ENCODE measurements at regions not wholly inside any gene's neighbourhood (a gene's known extent, or its start where the extent isn't known, plus 50 kb on each side); places are given as distances from the start of the nearest gene placed in this dataset.

GRCh38 chr3:99425930-99426329 is 212.5 kb upstream of the COL8A1 start:
- FAIRE-seq (no peak), DNase-seq (ENCODE audit: insufficient read length) (no peak)
- no peak for TF ChIP-seq TAF1 (IDR thresholded peaks at IDR 0.05; ENCODE audit: borderline replicate concordance, low read depth, low read length)
- no peak for TF ChIP-seq POLR2A (IDR thresholded peaks at IDR 0.05; ENCODE audit: low read depth, low read length)
- no peak for TF ChIP-seq POLR2AphosphoS5 (IDR thresholded peaks at IDR 0.05; ENCODE audit: low read depth, low read length)

- TF ChIP-seq TAF1 (IDR thresholded peaks at IDR 0.05; ENCODE audit: borderline replicate concordance, low read depth, low read length) (no peak), POLR2A (IDR thresholded peaks at IDR 0.05; ENCODE audit: low read depth, low read length) (no peak), POLR2AphosphoS5 (IDR thresholded peaks at IDR 0.05; ENCODE audit: low read depth, low read length) (no peak)
- no peak for DNase-seq (ENCODE audit: insufficient read length)
- no peak for FAIRE-seq
Measured at GRCh38 chr3:99419116-99419515, 219.3 kb upstream of the COL8A1 start.

DNA sequence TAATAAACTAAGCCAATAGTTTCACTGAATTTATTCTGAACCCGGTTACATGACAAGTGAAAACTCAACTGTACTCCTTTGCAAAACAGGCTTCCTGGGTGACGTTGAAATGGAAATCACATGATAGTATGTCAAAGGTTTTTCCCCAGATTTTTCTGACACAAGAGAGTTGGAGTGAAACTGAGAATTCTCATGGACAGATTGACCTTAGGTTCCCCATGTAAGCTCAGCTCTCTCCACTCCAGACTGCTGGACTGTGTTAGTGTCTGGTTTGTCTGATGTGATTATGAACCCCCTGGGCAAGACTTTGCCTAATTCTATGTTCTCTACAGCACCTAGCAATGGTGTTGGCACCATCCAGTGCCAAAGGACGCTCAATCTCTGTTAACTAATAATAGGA is 219.7 kb upstream of the COL8A1 start:
- DNase-seq (ENCODE audit: insufficient read length) (no peak), FAIRE-seq (no peak)
- no peak; the same call in 1 of the 2 replicates for TF ChIP-seq TAF1 (IDR thresholded peaks at IDR 0.05; ENCODE audit: borderline replicate concordance, low read depth, low read length)
- TF ChIP-seq POLR2A (IDR thresholded peaks at IDR 0.05; ENCODE audit: low read depth, low read length), result no peak; the same call in 1 of the 2 replicates
- 0 out of 2 replicates have a peak, but pooled peaks have one; percentile 42 for TF ChIP-seq POLR2AphosphoS5 (IDR thresholded peaks at IDR 0.05; ENCODE audit: low read depth, low read length)

GRCh38 chr3:99418209-99418635 is 220.2 kb upstream of the COL8A1 start:
- no peak; the same call in 1 of the 2 replicates for TF ChIP-seq POLR2AphosphoS5 (IDR thresholded peaks at IDR 0.05; ENCODE audit: low read depth, low read length)
- TF ChIP-seq TAF1 (IDR thresholded peaks at IDR 0.05; ENCODE audit: borderline replicate concordance, low read depth, low read length), result no peak
- TF ChIP-seq POLR2A (IDR thresholded peaks at IDR 0.05; ENCODE audit: low read depth, low read length), result no peak
- FAIRE-seq (no peak), DNase-seq (ENCODE audit: insufficient read length) (peak; percentile 8)

DNA sequence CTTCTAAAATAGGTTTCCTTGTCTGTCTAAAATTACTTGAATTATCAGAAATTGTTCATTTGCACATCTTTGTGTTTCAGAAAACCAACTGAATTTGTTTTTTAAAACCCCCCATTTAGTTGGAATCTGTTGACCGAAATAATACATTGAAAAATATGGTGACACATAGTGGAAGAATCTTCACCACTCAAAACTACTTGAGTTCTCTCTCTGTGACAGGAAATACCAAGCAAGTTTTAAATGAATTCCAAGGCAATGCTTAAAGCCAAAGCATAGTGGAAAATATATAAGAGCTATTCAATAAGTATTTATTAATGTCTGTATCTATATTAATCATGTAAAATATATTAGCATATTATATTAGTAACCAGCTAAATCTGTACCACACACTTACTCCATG is 224.9 kb upstream of the COL8A1 start:
- FAIRE-seq (no peak), DNase-seq (ENCODE audit: insufficient read length) (no peak)
- no peak for TF ChIP-seq TAF1 (IDR thresholded peaks at IDR 0.05; ENCODE audit: borderline replicate concordance, low read depth, low read length)
- TF ChIP-seq POLR2AphosphoS5 (IDR thresholded peaks at IDR 0.05; ENCODE audit: low read depth, low read length), result no peak
- no peak for TF ChIP-seq POLR2A (IDR thresholded peaks at IDR 0.05; ENCODE audit: low read depth, low read length)

DNA sequence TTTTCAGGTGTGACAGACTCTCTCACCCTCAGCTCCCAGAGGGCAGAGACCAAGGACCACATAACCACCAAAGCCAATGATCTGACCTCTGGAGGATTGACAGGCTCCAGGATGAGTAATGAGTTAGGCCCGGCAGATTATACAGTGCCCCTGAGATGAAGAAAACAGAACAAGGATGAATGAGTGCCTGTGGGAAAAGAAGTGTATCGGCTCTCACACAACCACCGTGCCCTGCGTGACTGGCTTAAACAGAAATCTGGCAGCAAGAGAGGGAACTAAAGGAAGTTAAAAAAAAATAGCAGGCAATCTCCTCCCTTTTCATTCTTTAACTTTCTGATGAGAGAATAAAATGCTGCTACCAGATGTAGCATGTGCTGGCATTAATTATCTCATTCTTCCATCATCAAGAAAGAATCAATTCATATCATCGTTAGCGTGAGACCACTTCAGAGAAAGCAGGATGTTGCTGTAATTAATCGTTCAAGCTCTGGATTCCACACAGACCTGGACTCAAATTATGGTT is 227.5 kb upstream of the COL8A1 start:
- TF ChIP-seq POLR2A (IDR thresholded peaks at IDR 0.05; ENCODE audit: low read depth, low read length) (no peak), TAF1 (IDR thresholded peaks at IDR 0.05; ENCODE audit: borderline replicate concordance, low read depth, low read length) (no peak), POLR2AphosphoS5 (IDR thresholded peaks at IDR 0.05; ENCODE audit: low read depth, low read length) (no peak)
- DNase-seq (ENCODE audit: insufficient read length) (no peak), FAIRE-seq (no peak)

- TF ChIP-seq TAF1 (IDR thresholded peaks at IDR 0.05; ENCODE audit: borderline replicate concordance, low read depth, low read length) (no peak), POLR2AphosphoS5 (IDR thresholded peaks at IDR 0.05; ENCODE audit: low read depth, low read length) (no peak), POLR2A (IDR thresholded peaks at IDR 0.05; ENCODE audit: low read depth, low read length) (no peak)
- FAIRE-seq, result no peak
- no peak for DNase-seq (ENCODE audit: insufficient read length)
Measured at GRCh38 chr3:99409961-99410360, 228.4 kb upstream of the COL8A1 start.

- TF ChIP-seq POLR2A (IDR thresholded peaks at IDR 0.05; ENCODE audit: low read depth, low read length) (no peak), TAF1 (IDR thresholded peaks at IDR 0.05; ENCODE audit: borderline replicate concordance, low read depth, low read length) (no peak), POLR2AphosphoS5 (IDR thresholded peaks at IDR 0.05; ENCODE audit: low read depth, low read length) (no peak)
- DNase-seq (ENCODE audit: insufficient read length) (no peak), FAIRE-seq (peak; percentile 77)
Measured at GRCh38 chr3:99407257-99407656, 231.1 kb upstream of the COL8A1 start.

GRCh38 chr3:99402755-99403154 is 235.6 kb upstream of the COL8A1 start:
- TF ChIP-seq TAF1 (IDR thresholded peaks at IDR 0.05; ENCODE audit: borderline replicate concordance, low read depth, low read length), result no peak
- no peak for TF ChIP-seq POLR2A (IDR thresholded peaks at IDR 0.05; ENCODE audit: low read depth, low read length)
- no peak for TF ChIP-seq POLR2AphosphoS5 (IDR thresholded peaks at IDR 0.05; ENCODE audit: low read depth, low read length)
- no peak for FAIRE-seq
- no peak for DNase-seq (ENCODE audit: insufficient read length)

DNA sequence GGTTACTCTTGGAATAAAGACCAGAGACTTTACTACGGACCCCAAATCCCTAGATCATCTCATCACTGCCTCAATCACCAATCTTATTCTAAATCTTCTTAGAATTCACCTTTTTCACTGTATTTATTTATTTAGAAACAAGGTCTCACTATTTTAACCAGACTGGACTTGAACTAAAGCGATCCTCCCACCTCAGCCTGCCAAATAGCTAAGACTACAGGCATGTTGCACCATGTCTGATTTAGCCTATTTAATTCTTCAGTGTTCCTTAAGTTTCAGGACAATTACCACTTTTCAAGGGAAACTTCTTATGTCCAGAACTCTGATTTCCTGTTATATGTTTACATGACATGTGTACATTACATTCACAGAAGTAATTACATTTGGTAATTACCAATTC is 238.0 kb upstream of the COL8A1 start:
- FAIRE-seq, result no peak
- DNase-seq (ENCODE audit: insufficient read length), result no peak
- no peak for TF ChIP-seq TAF1 (IDR thresholded peaks at IDR 0.05; ENCODE audit: borderline replicate concordance, low read depth, low read length)
- TF ChIP-seq POLR2A (IDR thresholded peaks at IDR 0.05; ENCODE audit: low read depth, low read length), result no peak
- no peak for TF ChIP-seq POLR2AphosphoS5 (IDR thresholded peaks at IDR 0.05; ENCODE audit: low read depth, low read length)

DNA sequence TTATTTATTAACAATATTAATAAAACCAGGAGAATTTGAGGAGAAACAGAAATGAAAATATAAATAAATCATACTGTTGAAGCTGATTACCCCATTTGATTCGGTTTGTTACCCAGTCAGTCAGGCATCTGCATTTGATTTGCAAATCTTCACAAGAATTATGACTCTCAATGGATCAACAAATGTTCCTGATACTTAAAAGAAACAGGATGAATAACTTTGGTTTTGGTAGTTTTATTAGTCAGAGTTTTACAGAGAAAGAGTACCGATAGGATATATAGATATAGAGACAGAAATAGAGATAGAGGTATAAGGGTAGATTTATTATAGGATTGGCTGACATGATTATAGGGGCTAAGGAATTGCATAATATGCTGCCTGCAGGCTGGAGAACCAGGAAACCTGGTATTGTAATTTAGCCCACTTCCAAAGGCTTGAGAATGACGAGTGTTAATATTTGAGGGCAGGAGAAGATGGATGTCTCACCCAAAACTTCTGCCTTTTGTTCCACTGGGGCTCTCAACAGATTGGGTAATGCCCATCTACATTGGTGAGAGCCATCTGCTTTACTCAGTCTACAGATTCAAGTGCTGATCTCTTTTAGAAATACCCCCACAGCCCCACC is 241.6 kb upstream of the COL8A1 start:
- FAIRE-seq (no peak), DNase-seq (ENCODE audit: insufficient read length) (no peak)
- TF ChIP-seq POLR2A (IDR thresholded peaks at IDR 0.05; ENCODE audit: low read depth, low read length) (no peak), TAF1 (IDR thresholded peaks at IDR 0.05; ENCODE audit: borderline replicate concordance, low read depth, low read length) (no peak), POLR2AphosphoS5 (IDR thresholded peaks at IDR 0.05; ENCODE audit: low read depth, low read length) (no peak)

Data from GM12892 (cell line).